Heart left ventricle (tissue), 16 donors: ENCODE measurements at regions not wholly inside any gene's neighbourhood (a gene's known extent, or its start where the extent isn't known, plus 50 kb on each side); places are given as distances from the start of the nearest gene placed in this dataset.

Experiments used
- ATAC-seq, 4 donors: fragments of 200-7000 bp; cut with Tn5 transposase; one replicate each; pipeline ENCODE4 v1.9.1; 2020 to 2022; ENCODE audit warnings: moderate library complexity in 4 of 4, mild to moderate bottlenecking in 3 of 4, moderate number of reproducible peaks in 1 of 4
- DNase-seq, 5 donors: peaks; one replicate each; pipeline ENCODE4 v3.0.0-alpha.2; 2020
- H3K27ac ChIP-seq, 12 donors: fragments of 200-600 bp; sonication (generic) in 4 of 12; one replicate each; pipeline versions ENCODE4 v1.5.0 to v1.8.0; 2016 to 2022; ENCODE audit warnings: mild to moderate bottlenecking in 2 of 12
- H3K27me3 ChIP-seq, 9 donors: fragments of 200-600 bp; sonication (generic) in 2 of 9; one replicate each; pipeline versions ENCODE4 v1.5.1 to v1.8.0; 2016 to 2022; ENCODE audit warnings: mild to moderate bottlenecking in 3 of 9
- H3K36me3 ChIP-seq, 9 donors: fragments of 200-600 bp; sonication (generic) in 2 of 9; one replicate each; pipeline versions ENCODE4 v1.5.0 to v1.8.0; 2018 to 2022; ENCODE audit warnings: mild to moderate bottlenecking in 2 of 9
- H3K4me1 ChIP-seq, 12 donors: fragments of 200-600 bp; sonication (generic) in 4 of 12; one replicate each; pipeline versions ENCODE4 v1.5.0 to v1.8.0; 2016 to 2022; ENCODE audit warnings: mild to moderate bottlenecking in 3 of 12
- H3K4me3 ChIP-seq, 12 donors: fragments of 200-600 bp; sonication (generic) in 4 of 12; one replicate each; pipeline versions ENCODE4 v1.5.0 to v1.8.0; 2017 to 2022; ENCODE audit warnings: mild to moderate bottlenecking in 9 of 12, moderate library complexity in 4 of 12
- H3K9me3 ChIP-seq, 12 donors: fragments of 200-600 bp; sonication (generic) in 4 of 12; one replicate each; pipeline versions ENCODE4 v1.5.0 to v1.8.0; 2016 to 2022; ENCODE audit warnings: mild to moderate bottlenecking in 1 of 12
- POLR2A ChIP-seq, 2 donors: fragments of 450-650 bp; IDR thresholded peaks; one replicate each; pipeline ENCODE4 v1.6.1; 2017; ENCODE audit warnings: antibody characterized with exemption in 2 of 2, mild to moderate bottlenecking in 2 of 2, moderate library complexity in 2 of 2
- WGBS, 4 donors: extraction: QIAGEN DNeasy Blood & Tissue Kit in 2 of 4; methylation state at CpG; one replicate each; pipeline versions ENCODE4 v1.1.5 to v1.1.7; 2013 to 2018; 5-methylcytosine and 5-hydroxymethylcytosine counted together
- intact Hi-C, 10 donors: fragments of 100-400 bp; cut with DNase I; formaldehyde crosslinking; loops; one replicate each; pipeline versions ENCODE4 v1.11.1 to v1.14.2; 2022
- TF ChIP-seq, protein P1 (sequence below), 12 donors: fragments of 200-600 bp; sonication (generic) in 4 of 12; IDR thresholded peaks; one replicate each; pipeline versions ENCODE4 v1.5.0 to v1.8.0; 2018 to 2022; ENCODE audit warnings: antibody characterized with exemption in 12 of 12, mild to moderate bottlenecking in 5 of 12
- donor health status: ischemic (EF 13 %, LVEDD 7.1; RV severe dilation, severe dysfunction).
- donor health status: healthy with polysubstance abuse.
- donor health status: DM: no; HTN: yes; CAD: no.
- donor health status: DM: no; HTN: no; CAD: no.
- donor health status: ischemic (EF 25% LVEDD 6.9; RV normal size, moderate dysfunction).
- donor health status: ischemic (EF 25% LVEDD 5.7; RV mildly dilated, moderate dysfunction).
- donor health status: healthy.
- donor health status: DM: yes; HTN: yes; CAD: no.
- donor health status: ischemic (EF 35%, LVEDD 5.7; RV mildly dilated, moderate dysfunction).
- donor health status: nonischemic (EF 11% LVEDD 7.7; RV severe dilation, severe dysfunction).
- donor health status: DM: yes; HTN: yes; CAD: no.
- donor health status: PGD.
- donor health status: ischemic (EF 29% LVEDD 5.4; RV normal size, mild dysfunction).
- donor health status: nonischemic (EF 23%, LVEDD 6.1; RV moderate dilation, normal function).

DNA sequence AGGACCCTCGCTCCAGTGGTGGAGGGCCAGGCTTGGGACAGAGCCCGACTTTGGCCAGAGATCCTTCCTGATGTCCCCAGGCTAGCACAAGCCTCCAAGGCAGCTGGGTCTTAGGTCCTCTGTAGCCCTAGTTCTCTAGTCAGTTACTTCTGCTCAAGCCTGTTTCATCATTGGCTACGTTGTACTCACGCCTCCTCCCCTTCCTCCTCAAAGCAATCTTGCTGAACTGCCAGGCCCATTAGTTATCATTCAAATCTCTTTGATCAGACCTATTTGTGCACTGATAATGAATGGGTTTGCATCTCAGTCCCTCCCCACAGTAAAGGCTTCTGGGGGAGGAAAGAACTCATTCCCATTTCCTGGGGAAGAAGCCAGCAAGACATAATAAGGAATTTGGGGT, 256.8 kb downstream of the NFATC2 start:
- no peak overlapping the region for H3K27ac ChIP-seq
- intact Hi-C loops = no loop called here
- no peaks in the 10 kb centered on the region for H3K4me1 ChIP-seq
- ATAC-seq (no peak), DNase-seq (no peak)
- peaks cover 0 to 7% (median 0%) of the 10 kb centered on the region in 9 donors for H3K27me3 ChIP-seq
- WGBS, 4 donors = 56 to 68% (median 58%) methylated on average over 4 of the region's 4 CpGs
- no peak overlapping the region for H3K4me3 ChIP-seq
- TF ChIP-seq, protein P1, sequence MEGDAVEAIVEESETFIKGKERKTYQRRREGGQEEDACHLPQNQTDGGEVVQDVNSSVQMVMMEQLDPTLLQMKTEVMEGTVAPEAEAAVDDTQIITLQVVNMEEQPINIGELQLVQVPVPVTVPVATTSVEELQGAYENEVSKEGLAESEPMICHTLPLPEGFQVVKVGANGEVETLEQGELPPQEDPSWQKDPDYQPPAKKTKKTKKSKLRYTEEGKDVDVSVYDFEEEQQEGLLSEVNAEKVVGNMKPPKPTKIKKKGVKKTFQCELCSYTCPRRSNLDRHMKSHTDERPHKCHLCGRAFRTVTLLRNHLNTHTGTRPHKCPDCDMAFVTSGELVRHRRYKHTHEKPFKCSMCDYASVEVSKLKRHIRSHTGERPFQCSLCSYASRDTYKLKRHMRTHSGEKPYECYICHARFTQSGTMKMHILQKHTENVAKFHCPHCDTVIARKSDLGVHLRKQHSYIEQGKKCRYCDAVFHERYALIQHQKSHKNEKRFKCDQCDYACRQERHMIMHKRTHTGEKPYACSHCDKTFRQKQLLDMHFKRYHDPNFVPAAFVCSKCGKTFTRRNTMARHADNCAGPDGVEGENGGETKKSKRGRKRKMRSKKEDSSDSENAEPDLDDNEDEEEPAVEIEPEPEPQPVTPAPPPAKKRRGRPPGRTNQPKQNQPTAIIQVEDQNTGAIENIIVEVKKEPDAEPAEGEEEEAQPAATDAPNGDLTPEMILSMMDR (IDR thresholded peaks at IDR 0.05) = no peak
- no peak for TF ChIP-seq POLR2A (IDR thresholded peaks at IDR 0.05)
- peaks cover 0 to 13% (median 0%) of the 10 kb centered on the region in 12 donors for H3K9me3 ChIP-seq
- H3K36me3 ChIP-seq = no peaks in the 10 kb centered on the region

DNA sequence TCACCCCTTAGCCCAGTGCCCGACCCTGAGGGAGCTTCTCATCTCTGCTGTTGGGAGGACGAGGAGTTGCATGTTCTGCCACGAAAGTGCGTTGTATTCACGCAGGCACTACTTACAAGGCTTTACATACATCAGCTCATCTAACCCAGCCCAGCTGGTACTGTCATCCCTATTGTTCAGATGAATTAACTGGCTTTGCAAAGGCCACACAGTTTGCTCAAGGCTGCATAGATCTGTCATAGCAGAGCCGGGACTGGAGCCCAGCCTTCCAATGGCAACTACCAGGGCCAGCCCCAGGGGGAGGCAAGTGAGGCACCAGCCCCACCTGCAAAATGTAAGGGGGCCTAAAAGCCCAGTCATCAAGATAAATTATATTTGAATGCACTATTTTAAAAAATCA, 257.6 kb downstream of the NFATC2 start:
- Histone ChIP-seq H3K36me3 (no peaks in the 10 kb centered on the region), H3K4me1 (no peaks in the 10 kb centered on the region), H3K27ac (no peak overlapping the region), H3K27me3 (peaks cover 0 to 7% (median 0%) of the 10 kb centered on the region in 9 donors), H3K4me3 (no peak overlapping the region), H3K9me3 (peaks cover 0 to 12% (median 0%) of the 10 kb centered on the region in 12 donors)
- DNase-seq (no peak), ATAC-seq (no peak)
- TF ChIP-seq, protein P1 (IDR thresholded peaks at IDR 0.05) = no peak
- no peak for TF ChIP-seq POLR2A (IDR thresholded peaks at IDR 0.05)
- intact Hi-C loops = no loop called here
- 73 to 86% (median 80%) methylated on average over 6 of the region's 6 CpGs for WGBS, 4 donors

DNA sequence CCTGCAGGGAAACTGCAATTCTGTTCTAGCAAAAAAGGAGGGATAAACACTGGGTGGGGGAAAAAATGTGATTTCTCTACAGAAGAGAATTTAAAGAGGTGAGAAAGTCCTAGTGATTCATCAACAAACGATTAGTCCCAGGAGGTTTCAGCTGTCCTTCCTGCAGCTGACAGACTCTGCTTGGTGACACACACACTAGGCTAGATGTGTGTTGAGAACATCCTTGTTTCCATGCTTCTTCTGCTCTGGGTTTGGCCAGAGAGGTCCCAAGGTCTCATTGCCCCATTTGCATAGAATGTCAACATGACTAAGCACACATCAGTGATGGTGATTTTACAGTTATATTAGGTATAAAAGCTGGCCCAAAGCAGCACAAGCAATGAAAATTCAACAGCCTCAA, 258.3 kb downstream of the NFATC2 start:
- no peaks in the 10 kb centered on the region for H3K4me1 ChIP-seq
- H3K9me3 ChIP-seq = peaks cover 0 to 6% (median 0%) of the 10 kb centered on the region in 12 donors
- H3K36me3 ChIP-seq = no peaks in the 10 kb centered on the region
- intact Hi-C loops = no loop called here
- H3K4me3 ChIP-seq = no peak overlapping the region
- 25 to 55% (median 44%) methylated on average over 1 of the region's 1 CpG for WGBS, 4 donors
- no peak overlapping the region for H3K27ac ChIP-seq
- TF ChIP-seq, protein P1 (IDR thresholded peaks at IDR 0.05) = no peak
- H3K27me3 ChIP-seq = peaks cover 0 to 7% (median 0%) of the 10 kb centered on the region in 9 donors
- DNase-seq (no peak), ATAC-seq (no peak)

DNA sequence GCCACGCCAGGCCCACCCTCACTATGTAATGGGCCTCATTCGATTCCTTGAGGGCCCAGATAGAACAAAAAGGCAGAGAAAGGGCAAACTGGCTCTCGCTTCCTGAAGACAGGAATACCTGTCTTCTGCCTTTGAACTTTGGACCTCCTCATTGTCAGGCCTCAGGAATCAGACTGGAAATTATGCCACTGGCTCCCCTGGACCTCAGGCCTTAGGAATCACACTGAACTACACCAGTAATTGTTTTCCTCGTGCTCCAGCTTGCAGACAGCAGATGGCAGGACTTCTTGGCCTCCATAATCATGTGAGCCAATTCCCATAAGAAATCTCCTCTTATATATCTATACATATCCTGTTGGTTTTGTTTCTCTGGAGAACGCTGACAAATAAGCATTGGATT, 258.6 kb upstream of the KCNG1 start:
- Histone ChIP-seq H3K27ac (no peak overlapping the region), H3K9me3 (peaks cover 0 to 6% (median 0%) of the 10 kb centered on the region in 12 donors), H3K4me1 (no peaks in the 10 kb centered on the region), H3K27me3 (peaks cover 0 to 32% (median 14%) of the 10 kb centered on the region in 9 donors), H3K36me3 (no peaks in the 10 kb centered on the region), H3K4me3 (no peak overlapping the region)
- no peak for DNase-seq
- ATAC-seq = no peak
- 78 to 87% (median 81%) methylated on average over 5 of the region's 5 CpGs for WGBS, 4 donors
- intact Hi-C loops = no loop called here
- TF ChIP-seq, protein P1 (IDR thresholded peaks at IDR 0.05) = no peak
- TF ChIP-seq POLR2A (IDR thresholded peaks at IDR 0.05) = no peak
